Fibroblast of lung (primary cell): ENCODE measurements at regions not wholly inside any gene's neighbourhood (a gene's known extent, or its start where the extent isn't known, plus 50 kb on each side); places are given as distances from the start of the nearest gene placed in this dataset.
"Not testable (repeated sequence)": the region's sequence is repeated elsewhere in the genome, so short reads cannot be mapped to it uniquely, and the experiment has no call there.

Experiments
- DNase-seq, 2 donors: peaks; one replicate each; pipeline versions ENCODE4 v3.0.0 to v3.0.0-alpha.2; 2010; ENCODE audit warnings: low read depth in 2 of 2
- H2AFZ ChIP-seq: 2 replicates; pipeline ENCODE4 v1.5.1; 2012; ENCODE audit warnings: low read length, control low read depth, inconsistent platforms
- H3K27ac ChIP-seq: 2 replicates; pipeline ENCODE4 v1.5.1; 2011; ENCODE audit warnings: low read length, control low read depth; ENCODE audit not compliant: insufficient read depth
- H3K27me3 ChIP-seq: 2 replicates; pipeline ENCODE4 v1.5.1; 2011; ENCODE audit warnings: mild to moderate bottlenecking, low read length; ENCODE audit not compliant: control insufficient read depth, insufficient read depth
- H3K36me3 ChIP-seq: 2 replicates; pipeline ENCODE4 v1.5.1; 2011; ENCODE audit warnings: low read length; ENCODE audit not compliant: control insufficient read depth, insufficient read depth
- H3K4me1 ChIP-seq: 2 replicates; pipeline ENCODE4 v1.5.1; 2011; ENCODE audit warnings: low read length; ENCODE audit not compliant: control insufficient read depth, insufficient read depth; ENCODE audit errors: extremely low read depth
- H3K4me2 ChIP-seq: 2 replicates; pipeline ENCODE4 v1.5.1; 2011; ENCODE audit warnings: low read length, control low read depth; ENCODE audit not compliant: insufficient read depth; ENCODE audit errors: extremely low read depth
- H3K4me3 ChIP-seq, 4 experiments: fragments of 200-600 bp in 1 of 4; sonication (generic) in 1 of 4; replicated peaks in 1 of 4; 2 replicates each; pipeline ENCODE4 v1.5.1; 2011 to 2016; ENCODE audit warnings: low read length in 4 of 4, low read depth in 3 of 4, mild to moderate bottlenecking in 3 of 4, control low read depth in 2 of 4, inconsistent platforms in 1 of 4, mixed read lengths in 1 of 4; ENCODE audit not compliant: insufficient read depth in 1 of 4; ENCODE audit errors: control extremely low read depth in 1 of 4
- H3K79me2 ChIP-seq: 2 replicates; pipeline ENCODE4 v1.5.1; 2012; ENCODE audit warnings: mild to moderate bottlenecking, low read length, inconsistent platforms; ENCODE audit not compliant: control insufficient read depth, insufficient read depth
- H3K9ac ChIP-seq: 2 replicates; pipeline ENCODE4 v1.5.1; 2011; ENCODE audit warnings: mild to moderate bottlenecking, low read length, control low read depth; ENCODE audit not compliant: insufficient read depth
- H3K9me3 ChIP-seq: 2 replicates; pipeline ENCODE4 v1.5.1; 2012; ENCODE audit warnings: low read depth, low read length; ENCODE audit not compliant: control insufficient read depth, insufficient read depth
- H4K20me1 ChIP-seq: 2 replicates; pipeline ENCODE4 v1.5.1; 2011; ENCODE audit warnings: low read length; ENCODE audit not compliant: control insufficient read depth, insufficient read depth; ENCODE audit errors: extremely low read depth
- EZH2 ChIP-seq: IDR thresholded peaks from 2 replicates; pipeline ENCODE4 v1.5.1; 2012; ENCODE audit warnings: low read length, control low read depth, mild to moderate bottlenecking; ENCODE audit errors: missing control alignments
- TF ChIP-seq, protein P1 (sequence below), 2 donors: IDR thresholded peaks in 1 of 2; conservative IDR thresholded peaks in 1 of 2; 1 replicate in 1 of 2; 2 replicates in 1 of 2; pipeline ENCODE4 v1.5.1; 2011 to 2012; ENCODE audit warnings: low read length in 2 of 2, control low read depth in 1 of 2, inconsistent platforms in 1 of 2, low read depth in 1 of 2, mild to moderate bottlenecking in 1 of 2

DNA sequence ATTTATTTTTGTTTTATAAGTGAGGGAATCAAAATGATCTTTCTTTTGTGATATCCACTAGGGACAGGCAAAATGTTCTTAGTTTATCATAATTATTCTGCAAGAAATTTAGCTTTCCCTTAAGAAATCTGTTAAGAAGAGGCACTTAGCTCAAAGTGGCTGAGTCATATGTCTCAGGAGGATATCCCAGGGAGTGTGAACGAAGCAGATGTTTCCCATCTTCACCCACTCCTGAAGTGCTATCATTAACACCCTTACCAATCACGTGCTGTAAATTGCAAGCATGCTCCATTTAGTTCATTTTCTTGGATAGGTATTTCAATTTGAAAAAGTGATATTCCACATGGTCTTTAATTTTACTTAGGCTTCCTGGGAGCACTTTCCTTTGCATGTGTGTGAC lies 774.3 kb upstream of the TMEFF2 start:
- H3K79me2 ChIP-seq = no peaks in the 10 kb centered on the region
- no peaks in the 10 kb centered on the region for H3K9me3 ChIP-seq
- H3K36me3 ChIP-seq = no peaks in the 10 kb centered on the region
- no peak overlapping the region for H3K4me3 ChIP-seq
- no peaks in the 10 kb centered on the region for H4K20me1 ChIP-seq
- no peak overlapping the region for H3K9ac ChIP-seq
- H3K27ac ChIP-seq = no peak overlapping the region
- H3K4me1 ChIP-seq = no peaks in the 10 kb centered on the region
- H3K27me3 ChIP-seq = no peaks in the 10 kb centered on the region
- H2AFZ ChIP-seq = no peak overlapping the region
- H3K4me2 ChIP-seq = no peak overlapping the region
- peak in 1 of 2 donors; percentile 1 for DNase-seq
- TF ChIP-seq, protein P1, sequence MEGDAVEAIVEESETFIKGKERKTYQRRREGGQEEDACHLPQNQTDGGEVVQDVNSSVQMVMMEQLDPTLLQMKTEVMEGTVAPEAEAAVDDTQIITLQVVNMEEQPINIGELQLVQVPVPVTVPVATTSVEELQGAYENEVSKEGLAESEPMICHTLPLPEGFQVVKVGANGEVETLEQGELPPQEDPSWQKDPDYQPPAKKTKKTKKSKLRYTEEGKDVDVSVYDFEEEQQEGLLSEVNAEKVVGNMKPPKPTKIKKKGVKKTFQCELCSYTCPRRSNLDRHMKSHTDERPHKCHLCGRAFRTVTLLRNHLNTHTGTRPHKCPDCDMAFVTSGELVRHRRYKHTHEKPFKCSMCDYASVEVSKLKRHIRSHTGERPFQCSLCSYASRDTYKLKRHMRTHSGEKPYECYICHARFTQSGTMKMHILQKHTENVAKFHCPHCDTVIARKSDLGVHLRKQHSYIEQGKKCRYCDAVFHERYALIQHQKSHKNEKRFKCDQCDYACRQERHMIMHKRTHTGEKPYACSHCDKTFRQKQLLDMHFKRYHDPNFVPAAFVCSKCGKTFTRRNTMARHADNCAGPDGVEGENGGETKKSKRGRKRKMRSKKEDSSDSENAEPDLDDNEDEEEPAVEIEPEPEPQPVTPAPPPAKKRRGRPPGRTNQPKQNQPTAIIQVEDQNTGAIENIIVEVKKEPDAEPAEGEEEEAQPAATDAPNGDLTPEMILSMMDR (conservative IDR thresholded peaks at IDR 0.05 in 1 of 2, IDR thresholded peaks at IDR 0.05 in 1 of 2; ENCODE audit: low read depth in 1 of 2, low read length in 2 of 2) = no peak

GRCh38 chr2:192960945-192961344 lies 766.2 kb upstream of the TMEFF2 start:
- no peak overlapping the region for H2AFZ ChIP-seq
- H3K4me3 ChIP-seq = no peak overlapping the region

GRCh38 chr2:192958615-192959014 lies 763.9 kb upstream of the TMEFF2 start:
- DNase-seq, H3K36me3 ChIP-seq, H3K9me3 ChIP-seq, H3K79me2 ChIP-seq, H4K20me1 ChIP-seq, H3K27me3 ChIP-seq, H3K9ac ChIP-seq, H3K27ac ChIP-seq, H3K4me1 ChIP-seq, H3K4me2 ChIP-seq, H2AFZ ChIP-seq, H3K4me3 ChIP-seq: not testable (repeated sequence)

More at GRCh38 chr2:192960945-192961344, 766.2 kb upstream of the TMEFF2 start:
- H3K9ac ChIP-seq = no peak overlapping the region
- H3K27ac ChIP-seq = no peak overlapping the region
- no peaks in the 10 kb centered on the region for H3K4me1 ChIP-seq
- H3K27me3 ChIP-seq = no peaks in the 10 kb centered on the region
- no peaks in the 10 kb centered on the region for H3K9me3 ChIP-seq
- DNase-seq = peak in 1 of 2 donors; percentile 7
- H4K20me1 ChIP-seq = no peaks in the 10 kb centered on the region
- no peak overlapping the region for H3K4me2 ChIP-seq
- H3K79me2 ChIP-seq = no peaks in the 10 kb centered on the region
- H3K36me3 ChIP-seq = no peaks in the 10 kb centered on the region
- TF ChIP-seq, protein P1 (conservative IDR thresholded peaks at IDR 0.05 in 1 of 2, IDR thresholded peaks at IDR 0.05 in 1 of 2; ENCODE audit: low read depth in 1 of 2, low read length in 2 of 2) = no peak
- no peak for TF ChIP-seq EZH2

DNA sequence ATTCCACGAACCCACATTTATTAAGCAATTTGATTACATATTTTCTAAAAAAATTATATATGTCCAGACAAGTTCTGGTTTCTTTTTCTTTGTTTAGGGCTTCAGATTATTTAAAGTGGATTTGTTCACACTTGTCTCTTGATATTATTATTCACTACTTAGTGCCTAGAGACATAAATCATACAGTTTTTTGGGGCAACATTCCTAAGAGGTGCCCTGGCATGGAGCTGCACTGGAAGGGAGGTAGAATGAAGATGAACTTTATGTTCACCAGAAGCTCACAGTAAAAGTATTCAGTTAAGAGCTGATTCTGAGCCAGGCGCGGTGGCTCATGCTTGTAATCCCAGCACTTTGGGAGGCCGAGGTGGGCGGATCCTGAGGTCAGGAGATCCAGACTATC lies 762.7 kb upstream of the TMEFF2 start:
- Histone ChIP-seq H4K20me1 (no peaks in the 10 kb centered on the region), H3K4me1 (no peaks in the 10 kb centered on the region), H3K9ac (no peak overlapping the region), H3K9me3 (no peaks in the 10 kb centered on the region), H3K27ac (no peak overlapping the region), H3K27me3 (no peaks in the 10 kb centered on the region), H3K79me2 (no peaks in the 10 kb centered on the region), H3K4me3 (no peak overlapping the region), H3K4me2 (no peak overlapping the region), H2AFZ (no peak overlapping the region), H3K36me3 (no peaks in the 10 kb centered on the region)
- no peak for TF ChIP-seq EZH2
- TF ChIP-seq, protein P1 (conservative IDR thresholded peaks at IDR 0.05 in 1 of 2, IDR thresholded peaks at IDR 0.05 in 1 of 2; ENCODE audit: low read depth in 1 of 2, low read length in 2 of 2) = no peak
- no peak for DNase-seq
